ENCODE measurements at regions not wholly inside any gene's neighbourhood (a gene's known extent, or its start where the extent isn't known, plus 50 kb on each side); places are given as distances from the start of the nearest gene placed in this dataset.
A peak's percentile ranks its signal among the peaks of the same experiment; 100 is the strongest.
"Not testable (repeated sequence)": the region's sequence is repeated elsewhere in the genome, so short reads cannot be mapped to it uniquely, and the experiment has no call there.

- no peak for DNase-seq (ENCODE audit: low spot score in 2 of 2, unreplicated experiment in 2 of 2)
- no peaks in the 10 kb centered on the region for H3K36me3 Mint-ChIP-seq
- TF ChIP-seq CTCF (IDR thresholded peaks at IDR 0.05; ENCODE audit: unreplicated experiment): no peak
- no peaks in the 10 kb centered on the region for H3K27me3 Mint-ChIP-seq (ENCODE audit: low read depth)
- peaks cover 16% of the 10 kb centered on the region for H3K9me3 Mint-ChIP-seq
- H3K4me1 Mint-ChIP-seq: no peaks in the 10 kb centered on the region
- no peak overlapping the region for H3K4me3 Mint-ChIP-seq
- H3K27ac Mint-ChIP-seq: no peak overlapping the region
These were observed 82.1 kb upstream of the DTNBP1 start for GRCh38 chr6:15744818-15745402.

GRCh38 chr6:15742013-15742412 lies 79.2 kb upstream of the DTNBP1 start:
- not testable (repeated sequence) for DNase-seq (ENCODE audit: low spot score in 2 of 2, unreplicated experiment in 2 of 2); H3K4me3 Mint-ChIP-seq; H3K36me3 Mint-ChIP-seq; H3K27me3 Mint-ChIP-seq (ENCODE audit: low read depth); H3K4me1 Mint-ChIP-seq; H3K27ac Mint-ChIP-seq
- H3K9me3 Mint-ChIP-seq: peaks cover 21% of the 10 kb centered on the region

- peaks cover 6% of the 10 kb centered on the region for H3K4me1 Mint-ChIP-seq
- no peak for TF ChIP-seq CTCF (IDR thresholded peaks at IDR 0.05; ENCODE audit: unreplicated experiment)
These were observed 78.6 kb upstream of the DTNBP1 start for GRCh38 chr6:15741405-15741804.

GRCh38 chr6:15739867-15740266 lies 77.0 kb upstream of the DTNBP1 start:
- no peaks in the 10 kb centered on the region for H3K27me3 Mint-ChIP-seq (ENCODE audit: low read depth)
- no peak overlapping the region for H3K27ac Mint-ChIP-seq
- no peak for DNase-seq (ENCODE audit: low spot score in 2 of 2, unreplicated experiment in 2 of 2)
- H3K9me3 Mint-ChIP-seq: peaks cover 21% of the 10 kb centered on the region
- no peak for TF ChIP-seq CTCF (IDR thresholded peaks at IDR 0.05; ENCODE audit: unreplicated experiment)
- peaks cover 19% of the 10 kb centered on the region for H3K4me1 Mint-ChIP-seq
- H3K36me3 Mint-ChIP-seq: no peaks in the 10 kb centered on the region
- H3K4me3 Mint-ChIP-seq: no peak overlapping the region

More at GRCh38 chr6:15741405-15741804, 78.6 kb upstream of the DTNBP1 start:
- peaks cover 21% of the 10 kb centered on the region for H3K9me3 Mint-ChIP-seq
- no peak overlapping the region for H3K27ac Mint-ChIP-seq
- H3K36me3 Mint-ChIP-seq: no peaks in the 10 kb centered on the region
- no peaks in the 10 kb centered on the region for H3K27me3 Mint-ChIP-seq (ENCODE audit: low read depth)
- DNase-seq (ENCODE audit: low spot score in 2 of 2, unreplicated experiment in 2 of 2): no peak
- no peak overlapping the region for H3K4me3 Mint-ChIP-seq

- Mint-ChIP-seq H3K27me3 (ENCODE audit: low read depth) (no peaks in the 10 kb centered on the region), H3K27ac (no peak overlapping the region), H3K9me3 (peaks cover 21% of the 10 kb centered on the region), H3K4me3 (no peak overlapping the region), H3K4me1 (peaks cover 24% of the 10 kb centered on the region), H3K36me3 (no peaks in the 10 kb centered on the region)
- TF ChIP-seq CTCF (IDR thresholded peaks at IDR 0.05; ENCODE audit: unreplicated experiment): no peak
- DNase-seq (ENCODE audit: low spot score in 2 of 2, unreplicated experiment in 2 of 2): no peak
These were observed 76.5 kb upstream of the DTNBP1 start for GRCh38 chr6:15739353-15739752.

- DNase-seq (ENCODE audit: low spot score in 2 of 2, unreplicated experiment in 2 of 2); H3K27ac Mint-ChIP-seq; H3K36me3 Mint-ChIP-seq; H3K4me3 Mint-ChIP-seq; H3K27me3 Mint-ChIP-seq (ENCODE audit: low read depth): not testable (repeated sequence)
- H3K4me1 Mint-ChIP-seq: peaks cover 33% of the 10 kb centered on the region
- H3K9me3 Mint-ChIP-seq: peaks cover 15% of the 10 kb centered on the region
These were observed 75.4 kb upstream of the DTNBP1 start for GRCh38 chr6:15738195-15738594.

GRCh38 chr6:15736297-15736696 lies 73.5 kb upstream of the DTNBP1 start:
- TF ChIP-seq CTCF (IDR thresholded peaks at IDR 0.05; ENCODE audit: unreplicated experiment): no peak
- H3K4me1 Mint-ChIP-seq: peaks cover 44% of the 10 kb centered on the region
- no peaks in the 10 kb centered on the region for H3K27me3 Mint-ChIP-seq (ENCODE audit: low read depth)
- H3K9me3 Mint-ChIP-seq: peaks cover 6% of the 10 kb centered on the region
- no peak overlapping the region for H3K4me3 Mint-ChIP-seq
- H3K27ac Mint-ChIP-seq: peak overlapping the region; percentile 15
- no peak for DNase-seq (ENCODE audit: low spot score in 2 of 2, unreplicated experiment in 2 of 2)
- H3K36me3 Mint-ChIP-seq: no peaks in the 10 kb centered on the region
